HepG2 (cell line): ENCODE measurements at regions not wholly inside any gene's neighbourhood (a gene's known extent, or its start where the extent isn't known, plus 50 kb on each side); places are given as distances from the start of the nearest gene placed in this dataset.
A peak's percentile ranks its signal among the peaks of the same experiment; 100 is the strongest.

Experiments used
- ATAC-seq: fragments of 200-7000 bp; cut with Tn5 transposase; 3 replicates; pipeline ENCODE4 v1.9.1; 2020; ENCODE audit warnings: mild to moderate bottlenecking, moderate library complexity
- BruUV-seq: library from RNA; stranded (reverse); fragments of 400-500 nt; replicated peaks from 2 replicates; lab custom pipeline; 2021; lab: Mats Ljungman, UMichigan
- CTCF ChIA-PET: fragments of 300-600 bp; formaldehyde crosslinking; extraction: SDS; loops from one replicate; lab custom pipeline; 2021; ENCODE audit warnings: low total read pairs, inconsistent platforms, low intra/inter-chr PET ratio; lab: Yijun Ruan, JAX
- POLR2A ChIA-PET: fragments of 350-600 bp; sonication (Branson Sonifier 250); formaldehyde crosslinking; loops from one replicate; lab custom pipeline; 2020; ENCODE audit warnings: antibody characterized with exemption, inconsistent platforms; lab: Yijun Ruan, JAX
- DNase-seq: peaks from one replicate; pipeline ENCODE4 v3.0.0-alpha.2; 2015; ENCODE audit warnings: low spot score
- FAIRE-seq: peaks from 3 replicates; lab custom pipeline; 2011; peaks lifted over from hg19 to GRCh38; lab: Jason Lieb, UNC
- H2AFZ ChIP-seq: one replicate; pipeline ENCODE4 v1.6.1; 2011; ENCODE audit warnings: low read length, inconsistent platforms
- H3K27ac ChIP-seq: fragments of 300-600 bp; 3 replicates; pipeline ENCODE4 v1.8.0; 2011; ENCODE audit warnings: mixed run types, mild to moderate bottlenecking, mixed read lengths, low read length, inconsistent platforms; ENCODE audit not compliant: insufficient read depth; ENCODE audit errors: extremely low read length
- H3K27me3 ChIP-seq, 2 experiments: fragments of 200-600 bp in 1 of 2; 2 replicates in 1 of 2; 3 replicates in 1 of 2; pipeline versions ENCODE4 v1.6.0 to v1.8.0; 2011; ENCODE audit warnings: low read length in 2 of 2, mild to moderate bottlenecking in 2 of 2, moderate library complexity in 2 of 2, inconsistent platforms in 1 of 2; ENCODE audit not compliant: insufficient read depth in 2 of 2, control insufficient read depth in 1 of 2
- H3K36me3 ChIP-seq, 2 experiments: fragments of 200-600 bp in 1 of 2; replicated peaks in 1 of 2; 2 replicates in 1 of 2; 3 replicates in 1 of 2; pipeline versions ENCODE4 v1.5.1 to v1.8.0; 2011; ENCODE audit warnings: low read length in 2 of 2, inconsistent platforms in 1 of 2; ENCODE audit not compliant: insufficient read depth in 2 of 2, control insufficient read depth in 1 of 2
- H3K4me1 ChIP-seq: 2 replicates; pipeline ENCODE4 v1.5.1; 2012; ENCODE audit warnings: low read length, inconsistent platforms; ENCODE audit not compliant: insufficient read depth
- H3K4me2 ChIP-seq: 2 replicates; pipeline ENCODE4 v1.6.0; 2011; ENCODE audit warnings: low read depth, low read length, inconsistent platforms
- H3K4me3 ChIP-seq, 3 experiments: fragments of 200-600 bp in 1 of 3; sonication (generic), shearing (Covaris generic) in 1 of 3; replicated peaks in 1 of 3; 2 replicates each; pipeline ENCODE4 v1.5.1; 2011 to 2016; ENCODE audit warnings: low read length in 3 of 3, inconsistent platforms in 2 of 3, low read depth in 2 of 3, mild to moderate bottlenecking in 2 of 3, control low read depth in 1 of 3, mixed read lengths in 1 of 3; ENCODE audit not compliant: insufficient read depth in 1 of 3
- H3K79me2 ChIP-seq: one replicate; pipeline ENCODE4 v1.6.1; 2011; ENCODE audit warnings: low read length, inconsistent platforms; ENCODE audit not compliant: insufficient read depth
- H3K9ac ChIP-seq: 2 replicates; pipeline ENCODE4 v1.6.0; 2011; ENCODE audit warnings: mild to moderate bottlenecking, low read depth, low read length, inconsistent platforms; ENCODE audit not compliant: insufficient read depth
- H3K9me3 ChIP-seq: 2 replicates; pipeline ENCODE4 v1.5.1; 2012; ENCODE audit warnings: mild to moderate bottlenecking, low read length
- H4K20me1 ChIP-seq: 2 replicates; pipeline ENCODE4 v1.6.0; 2011; ENCODE audit warnings: inconsistent platforms, mild to moderate bottlenecking, low read length, moderate library complexity; ENCODE audit not compliant: insufficient read depth
- HNRNPK ChIP-seq: fragments of 200-400 bp; formaldehyde crosslinking; IDR thresholded peaks from 2 replicates; pipeline ENCODE4 v1.6.1; 2018; ENCODE audit warnings: low read length, low read depth, moderate library complexity, mild to moderate bottlenecking; ENCODE audit not compliant: poor library complexity, severe bottlenecking
- WGBS: methylation state at CpG from one replicate; pipeline ENCODE4 v1.1.6; 2017; ENCODE audit warnings: low lambda C conversion rate; 5-methylcytosine and 5-hydroxymethylcytosine counted together
- in situ Hi-C: cut with HindIII; loops from 2 replicates; pipeline ENCODE4 v1.10.0; 2017; ENCODE audit warnings: low pct_unique_long_range_greater_than_20kb; ENCODE audit not compliant: extremely low pct_ligation_motif_present
- intact Hi-C: fragments of 100-400 bp; cut with micrococcal nuclease; formaldehyde crosslinking; loops from one replicate; pipeline ENCODE4 v1.10.0; 2022; ENCODE audit not compliant: unreplicated experiment
- TF ChIP-seq, protein P1 (sequence below), 2 experiments: fragments of 450-650 bp in 1 of 2; sonication (generic) in 1 of 2; formaldehyde crosslinking in 1 of 2; IDR thresholded peaks; 2 replicates each; pipeline versions ENCODE4 v1.6.1 to v1.8.0; 2016 to 2022; ENCODE audit warnings: antibody characterized with exemption in 1 of 2, mild to moderate bottlenecking in 1 of 2, missing genetic modification reagents in 1 of 2
- TF ChIP-seq, protein P2 (sequence below): sonication (generic); formaldehyde crosslinking; IDR thresholded peaks from 2 replicates; pipeline ENCODE4 v1.4.0; 2020; ENCODE audit warnings: missing genetic modification reagents

DNA sequence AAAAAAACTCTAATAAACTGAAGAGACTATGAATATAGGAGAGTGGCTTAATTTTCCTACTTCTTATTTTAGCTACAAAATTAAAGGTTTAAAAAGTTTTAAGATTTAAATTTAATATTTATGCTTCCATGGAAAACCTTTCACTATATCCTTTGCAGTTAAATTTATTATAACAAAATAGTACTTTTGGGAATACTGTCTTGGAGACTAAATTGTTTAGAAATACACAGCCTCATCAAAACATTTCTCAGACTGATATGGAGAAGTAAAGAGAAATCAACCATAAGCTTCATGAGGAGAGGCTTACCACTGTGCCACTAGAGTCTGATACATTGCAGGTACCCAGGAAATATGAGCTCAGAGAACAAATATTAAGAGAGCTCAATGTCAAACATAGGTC lies 436.5 kb downstream of the KCTD12 start (continued):
- TF ChIP-seq, protein P1, sequence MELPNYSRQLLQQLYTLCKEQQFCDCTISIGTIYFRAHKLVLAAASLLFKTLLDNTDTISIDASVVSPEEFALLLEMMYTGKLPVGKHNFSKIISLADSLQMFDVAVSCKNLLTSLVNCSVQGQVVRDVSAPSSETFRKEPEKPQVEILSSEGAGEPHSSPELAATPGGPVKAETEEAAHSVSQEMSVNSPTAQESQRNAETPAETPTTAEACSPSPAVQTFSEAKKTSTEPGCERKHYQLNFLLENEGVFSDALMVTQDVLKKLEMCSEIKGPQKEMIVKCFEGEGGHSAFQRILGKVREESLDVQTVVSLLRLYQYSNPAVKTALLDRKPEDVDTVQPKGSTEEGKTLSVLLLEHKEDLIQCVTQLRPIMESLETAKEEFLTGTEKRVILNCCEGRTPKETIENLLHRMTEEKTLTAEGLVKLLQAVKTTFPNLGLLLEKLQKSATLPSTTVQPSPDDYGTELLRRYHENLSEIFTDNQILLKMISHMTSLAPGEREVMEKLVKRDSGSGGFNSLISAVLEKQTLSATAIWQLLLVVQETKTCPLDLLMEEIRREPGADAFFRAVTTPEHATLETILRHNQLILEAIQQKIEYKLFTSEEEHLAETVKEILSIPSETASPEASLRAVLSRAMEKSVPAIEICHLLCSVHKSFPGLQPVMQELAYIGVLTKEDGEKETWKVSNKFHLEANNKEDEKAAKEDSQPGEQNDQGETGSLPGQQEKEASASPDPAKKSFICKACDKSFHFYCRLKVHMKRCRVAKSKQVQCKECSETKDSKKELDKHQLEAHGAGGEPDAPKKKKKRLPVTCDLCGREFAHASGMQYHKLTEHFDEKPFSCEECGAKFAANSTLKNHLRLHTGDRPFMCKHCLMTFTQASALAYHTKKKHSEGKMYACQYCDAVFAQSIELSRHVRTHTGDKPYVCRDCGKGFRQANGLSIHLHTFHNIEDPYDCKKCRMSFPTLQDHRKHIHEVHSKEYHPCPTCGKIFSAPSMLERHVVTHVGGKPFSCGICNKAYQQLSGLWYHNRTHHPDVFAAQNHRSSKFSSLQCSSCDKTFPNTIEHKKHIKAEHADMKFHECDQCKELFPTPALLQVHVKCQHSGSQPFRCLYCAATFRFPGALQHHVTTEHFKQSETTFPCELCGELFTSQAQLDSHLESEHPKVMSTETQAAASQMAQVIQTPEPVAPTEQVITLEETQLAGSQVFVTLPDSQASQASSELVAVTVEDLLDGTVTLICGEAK (IDR thresholded peaks at IDR 0.05) = no peak
- TF ChIP-seq, protein P1 (CRISPR knock-in tag; IDR thresholded peaks at IDR 0.05) = no peak

DNA sequence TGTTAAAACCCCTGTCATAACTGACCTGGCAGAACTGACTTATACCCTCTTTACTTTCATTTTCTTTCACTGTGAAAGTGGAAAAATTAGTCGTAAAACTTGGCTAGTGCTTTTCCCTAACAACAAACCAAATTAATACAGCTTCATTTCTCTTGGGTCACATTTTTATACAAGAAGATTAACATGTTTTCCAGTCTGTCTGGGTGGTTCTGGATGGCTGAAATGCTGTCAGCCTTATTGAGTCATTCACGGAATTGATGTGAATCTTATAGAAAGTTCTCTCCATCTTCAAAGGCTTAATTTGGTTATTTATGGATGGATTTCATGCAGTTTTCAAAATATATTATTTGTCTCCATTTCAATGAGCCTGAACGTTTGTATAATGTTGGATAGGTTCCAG lies 440.0 kb downstream of the KCTD12 start:
- Histone ChIP-seq H3K36me3 (no peaks in the 10 kb centered on the region), H3K4me2 (no peak overlapping the region), H3K79me2 (no peaks in the 10 kb centered on the region), H2AFZ (no peak overlapping the region), H3K4me1 (no peaks in the 10 kb centered on the region), H3K4me3 (no peak overlapping the region), H4K20me1 (no peaks in the 10 kb centered on the region), H3K9me3 (no peaks in the 10 kb centered on the region), H3K9ac (no peak overlapping the region), H3K27me3 (no peaks in the 10 kb centered on the region; a peak in 1 of 5 replicates), H3K27ac (no peak overlapping the region)
- intact Hi-C loops = no loop called here
- CTCF ChIA-PET = no interaction called here
- no TSS peak for BruUV-seq
- TF ChIP-seq, protein P2, sequence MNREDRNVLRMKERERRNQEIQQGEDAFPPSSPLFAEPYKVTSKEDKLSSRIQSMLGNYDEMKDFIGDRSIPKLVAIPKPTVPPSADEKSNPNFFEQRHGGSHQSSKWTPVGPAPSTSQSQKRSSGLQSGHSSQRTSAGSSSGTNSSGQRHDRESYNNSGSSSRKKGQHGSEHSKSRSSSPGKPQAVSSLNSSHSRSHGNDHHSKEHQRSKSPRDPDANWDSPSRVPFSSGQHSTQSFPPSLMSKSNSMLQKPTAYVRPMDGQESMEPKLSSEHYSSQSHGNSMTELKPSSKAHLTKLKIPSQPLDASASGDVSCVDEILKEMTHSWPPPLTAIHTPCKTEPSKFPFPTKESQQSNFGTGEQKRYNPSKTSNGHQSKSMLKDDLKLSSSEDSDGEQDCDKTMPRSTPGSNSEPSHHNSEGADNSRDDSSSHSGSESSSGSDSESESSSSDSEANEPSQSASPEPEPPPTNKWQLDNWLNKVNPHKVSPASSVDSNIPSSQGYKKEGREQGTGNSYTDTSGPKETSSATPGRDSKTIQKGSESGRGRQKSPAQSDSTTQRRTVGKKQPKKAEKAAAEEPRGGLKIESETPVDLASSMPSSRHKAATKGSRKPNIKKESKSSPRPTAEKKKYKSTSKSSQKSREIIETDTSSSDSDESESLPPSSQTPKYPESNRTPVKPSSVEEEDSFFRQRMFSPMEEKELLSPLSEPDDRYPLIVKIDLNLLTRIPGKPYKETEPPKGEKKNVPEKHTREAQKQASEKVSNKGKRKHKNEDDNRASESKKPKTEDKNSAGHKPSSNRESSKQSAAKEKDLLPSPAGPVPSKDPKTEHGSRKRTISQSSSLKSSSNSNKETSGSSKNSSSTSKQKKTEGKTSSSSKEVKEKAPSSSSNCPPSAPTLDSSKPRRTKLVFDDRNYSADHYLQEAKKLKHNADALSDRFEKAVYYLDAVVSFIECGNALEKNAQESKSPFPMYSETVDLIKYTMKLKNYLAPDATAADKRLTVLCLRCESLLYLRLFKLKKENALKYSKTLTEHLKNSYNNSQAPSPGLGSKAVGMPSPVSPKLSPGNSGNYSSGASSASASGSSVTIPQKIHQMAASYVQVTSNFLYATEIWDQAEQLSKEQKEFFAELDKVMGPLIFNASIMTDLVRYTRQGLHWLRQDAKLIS (CRISPR knock-in tag) = no peak
- peak; percentile 72 for TF ChIP-seq HNRNPK
- in situ Hi-C loops = no loop called here
- POLR2A ChIA-PET = no interaction called here
- DNase-seq (no peak), ATAC-seq (no peak), FAIRE-seq (no peak)
- WGBS = 12% methylated on average over 3 of the region's 3 CpGs
